KBM-7 (cell line): ENCODE measurements at regions not wholly inside any gene's neighbourhood (a gene's known extent, or its start where the extent isn't known, plus 50 kb on each side); places are given as distances from the start of the nearest gene placed in this dataset.

Experiments
- DNase-seq: peaks from one replicate; pipeline ENCODE4 v3.0.0-alpha.2; 2015
- in situ Hi-C: fragments of 300-500 bp; cut with MboI; formaldehyde crosslinking; loops from 2 replicates; pipeline ENCODE4 v1.14.3; 2020; ENCODE audit warnings: low sequenced_read_pairs, low pct_unique_long_range_greater_than_20kb, mixed read lengths

DNA sequence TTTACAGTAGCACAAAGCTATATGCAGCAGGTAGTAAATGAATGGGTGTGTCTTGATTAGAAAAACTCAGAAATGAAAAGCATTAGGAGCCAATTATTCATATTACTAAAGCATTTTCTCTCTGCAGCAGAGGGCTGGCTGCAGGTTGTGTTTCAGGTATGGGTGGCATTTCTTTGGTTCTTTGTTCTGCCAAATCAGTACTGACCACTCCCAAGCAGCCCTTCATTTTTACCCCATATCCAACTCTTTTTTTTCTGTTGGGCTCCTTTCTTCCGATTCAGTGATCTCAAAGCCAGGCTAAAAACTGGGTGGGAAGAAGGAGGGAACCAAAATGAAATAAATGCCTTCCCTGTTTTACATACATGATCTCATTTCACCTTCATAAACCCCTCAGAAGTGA lies 162.3 kb downstream of the SPRY1 start:
- no peak for DNase-seq
- in situ Hi-C loops, result no loop called here

- in situ Hi-C loops, result no loop called here
- DNase-seq, result no peak
Measured at GRCh38 chr4:123559955-123560871, 163.6 kb downstream of the SPRY1 start.

GRCh38 chr4:123561525-123561924 lies 164.9 kb downstream of the SPRY1 start:
- in situ Hi-C loops, result no loop called here
- DNase-seq, result no peak

GRCh38 chr4:123562994-123563750 lies 166.6 kb downstream of the SPRY1 start:
- in situ Hi-C loops, result no loop called here
- no peak for DNase-seq

- DNase-seq, result peak; percentile 83
Measured at GRCh38 chr4:123564758-123565346, 168.3 kb downstream of the SPRY1 start.

DNA sequence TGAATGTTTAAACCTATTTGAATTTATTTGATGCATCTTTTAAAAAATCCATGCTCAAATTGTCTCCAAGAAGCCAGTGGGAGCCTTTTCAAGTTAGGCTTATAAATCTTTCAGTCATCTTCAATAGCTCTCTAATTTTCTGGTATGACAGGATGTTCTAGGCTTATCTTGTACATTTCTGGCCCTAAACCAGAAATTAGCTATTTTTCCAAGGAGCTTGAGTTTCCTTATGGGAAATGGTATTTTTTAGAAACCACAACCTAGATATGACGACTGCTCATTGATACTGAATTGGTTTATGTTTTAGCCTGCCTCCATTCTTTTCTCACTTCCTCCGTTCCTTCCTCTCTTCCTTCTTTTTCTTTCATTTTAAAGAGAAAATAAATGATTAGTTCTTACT lies 172.3 kb downstream of the SPRY1 start:
- in situ Hi-C loops, result no loop called here
- no peak for DNase-seq

More at GRCh38 chr4:123564758-123565346, 168.3 kb downstream of the SPRY1 start:
- in situ Hi-C loops, result no loop called here

DNA sequence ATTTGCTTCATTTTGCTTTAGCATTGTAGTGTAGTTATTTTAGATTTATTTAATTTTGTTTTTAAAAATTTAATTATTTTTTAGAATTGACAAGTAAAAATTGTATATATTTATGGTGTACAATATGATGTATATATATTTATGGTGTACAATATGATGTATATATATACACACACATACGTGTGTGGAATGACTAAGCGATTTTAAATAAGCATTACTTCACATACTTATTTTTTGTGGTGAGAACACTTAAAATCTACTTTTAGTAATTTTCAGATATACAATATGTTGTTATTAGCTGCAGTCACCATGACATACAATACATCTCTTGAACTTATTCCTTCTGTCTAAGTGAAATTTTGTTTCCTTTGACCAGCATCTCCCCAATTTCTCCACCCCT lies 172.9 kb downstream of the SPRY1 start:
- DNase-seq, result no peak
- in situ Hi-C loops, result no loop called here

DNA sequence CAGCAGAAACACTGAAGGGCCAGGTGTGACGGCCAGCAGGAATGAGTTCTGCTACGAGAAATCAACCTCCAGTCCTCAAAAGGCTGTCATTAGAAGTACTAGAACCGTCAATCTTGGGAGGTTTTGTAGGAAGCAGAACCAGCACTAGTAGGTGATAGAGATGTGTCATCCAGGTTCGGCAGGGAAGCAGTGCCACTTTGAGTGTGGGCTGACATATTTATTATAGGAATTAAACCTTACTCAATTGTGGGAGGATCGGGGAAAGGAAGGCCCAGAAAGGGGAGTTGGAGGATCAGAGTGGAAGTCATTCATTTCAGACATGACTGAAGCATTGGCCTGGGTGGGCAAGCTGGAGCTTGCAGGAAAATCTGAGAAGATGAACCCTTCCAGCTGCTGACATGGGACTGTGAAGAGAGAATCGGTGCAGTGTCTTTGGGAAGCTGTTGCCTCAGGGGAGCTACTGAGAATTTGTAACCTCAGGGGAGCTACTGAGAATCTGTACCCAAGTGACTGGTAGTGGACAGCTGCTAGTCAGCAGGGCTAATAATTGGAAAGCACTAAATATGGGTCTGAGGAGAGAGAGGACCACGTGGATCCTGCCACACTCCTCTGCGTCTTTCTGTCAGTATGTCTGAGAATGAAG lies 177.4 kb downstream of the SPRY1 start:
- no peak for DNase-seq
- in situ Hi-C loops, result no loop called here

- no peak for DNase-seq
- in situ Hi-C loops, result no loop called here
Measured at GRCh38 chr4:123575291-123575690, 178.7 kb downstream of the SPRY1 start.

DNA sequence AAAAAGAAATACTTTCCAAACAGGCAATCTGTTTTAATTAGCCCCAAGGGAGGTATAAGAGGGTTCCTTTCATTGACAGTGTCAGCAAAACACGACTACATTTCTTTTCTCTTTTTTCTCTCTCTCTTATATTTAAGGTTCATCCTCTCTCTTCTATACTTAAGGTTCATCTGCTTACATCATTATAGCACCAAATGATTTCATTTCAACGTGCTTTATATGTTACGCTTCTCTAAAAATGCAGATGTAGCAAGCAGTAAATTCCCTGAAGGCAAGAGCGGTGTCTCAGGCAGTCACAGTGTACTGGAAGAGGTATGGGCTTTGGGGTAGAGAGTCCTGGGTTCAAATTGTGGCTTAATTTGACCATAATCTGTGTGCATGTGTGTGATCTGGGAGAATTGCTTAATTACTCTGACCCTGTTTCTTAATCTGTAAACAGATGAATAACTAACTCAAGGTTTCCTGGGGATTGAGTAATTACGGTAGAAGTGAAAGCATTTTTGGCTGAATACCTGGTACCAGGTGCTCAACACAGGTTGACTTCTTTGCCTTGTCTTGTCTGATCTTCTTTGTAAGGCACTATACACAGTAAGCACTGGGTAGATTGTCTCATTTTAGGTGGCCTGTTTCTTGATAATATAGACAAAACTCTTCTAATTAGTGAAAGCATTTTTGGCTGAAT lies 180.8 kb downstream of the SPRY1 start:
- in situ Hi-C loops, result no loop called here
- DNase-seq, result no peak

DNA sequence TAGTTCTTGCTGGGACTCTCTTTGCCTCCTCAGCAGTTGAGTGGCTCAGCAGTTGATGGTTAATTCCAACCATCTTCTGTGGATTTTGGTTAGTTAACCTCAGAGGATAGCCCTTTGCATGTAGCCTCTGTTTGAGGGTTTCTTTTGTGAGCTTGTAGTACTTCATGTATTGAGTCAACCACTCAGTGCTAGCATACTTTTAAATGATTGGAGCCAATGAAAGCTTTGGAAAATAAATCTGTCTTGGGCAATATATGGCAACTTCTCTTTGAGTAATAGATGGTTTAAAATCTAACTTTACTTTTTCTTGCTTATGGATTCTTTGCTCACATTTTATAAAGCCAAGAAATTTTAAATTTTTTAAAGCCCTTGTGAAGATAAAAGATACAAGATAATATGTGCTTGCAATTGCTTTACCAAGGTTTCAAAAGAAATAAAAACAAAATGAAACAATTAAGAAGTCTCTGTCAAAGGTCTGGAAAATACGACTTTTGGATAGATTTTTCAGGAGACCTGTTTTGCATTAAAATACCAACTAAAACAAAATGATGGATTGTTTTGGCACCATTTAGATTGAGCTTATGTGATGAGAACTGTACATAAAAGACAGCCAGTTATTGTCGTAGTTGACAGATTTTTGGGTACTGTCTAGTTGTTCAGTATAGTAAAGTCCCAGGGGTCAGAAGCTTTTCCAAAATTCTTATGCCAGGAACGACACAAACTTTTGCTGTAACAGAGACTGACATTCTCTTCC lies 181.9 kb downstream of the SPRY1 start:
- in situ Hi-C loops, result no loop called here
- no peak for DNase-seq

DNA sequence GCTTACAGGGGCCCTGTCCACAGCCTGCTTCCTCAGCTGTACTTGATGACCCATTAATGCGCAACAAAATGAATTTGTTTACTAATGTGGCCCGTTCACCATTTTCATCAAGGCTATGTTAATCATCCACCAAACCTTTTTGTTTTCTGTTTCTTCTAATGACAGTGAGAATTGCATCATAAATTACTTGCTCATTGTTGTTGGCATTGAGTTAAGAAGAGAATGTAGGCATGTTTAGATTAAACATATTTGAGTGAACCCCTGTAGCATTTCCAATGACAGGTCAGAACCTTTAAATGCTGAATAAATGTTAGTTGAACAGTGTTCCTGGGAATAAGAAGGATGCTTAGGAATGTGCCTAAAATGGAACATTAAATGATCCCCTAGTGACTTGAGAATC lies 183.4 kb downstream of the SPRY1 start:
- no peak for DNase-seq
- in situ Hi-C loops, result no loop called here

- DNase-seq, result no peak
- in situ Hi-C loops, result no loop called here
Measured at GRCh38 chr4:123580981-123581664, 184.5 kb downstream of the SPRY1 start.

- DNase-seq, result no peak
- in situ Hi-C loops, result no loop called here
Measured at GRCh38 chr4:123581802-123582201, 185.2 kb downstream of the SPRY1 start.

GRCh38 chr4:123583043-123583442 lies 186.4 kb downstream of the SPRY1 start:
- in situ Hi-C loops, result no loop called here

DNA sequence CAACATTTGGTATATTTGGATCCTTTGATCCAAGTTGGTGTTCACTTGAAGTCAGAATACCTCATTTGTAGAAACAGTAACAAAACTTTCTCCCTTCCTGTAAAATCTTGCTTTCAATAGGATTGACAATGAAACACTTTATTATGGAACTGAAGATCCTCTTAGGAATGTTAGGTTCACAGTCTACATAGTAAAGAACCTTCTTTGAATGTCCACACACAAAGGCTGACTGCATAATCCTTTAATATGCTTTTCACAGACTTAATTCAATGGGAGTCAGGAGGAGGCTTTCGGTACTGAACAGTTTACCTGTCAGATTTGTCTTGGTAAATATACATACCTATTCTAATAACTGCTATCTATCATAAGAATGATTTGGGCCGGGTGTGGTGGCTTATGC lies 188.5 kb downstream of the SPRY1 start:
- no peak for DNase-seq
- in situ Hi-C loops, result no loop called here

More at GRCh38 chr4:123583043-123583442, 186.4 kb downstream of the SPRY1 start:
- DNase-seq, result no peak

GRCh38 chr4:123587983-123588494 lies 191.4 kb downstream of the SPRY1 start:
- in situ Hi-C loops, result no loop called here
- DNase-seq, result peak; percentile 16
